Activated naive CD8-positive, alpha-beta T cell treated with anti-CD3 and anti-CD28 coated beads, Interleukin-2, amount 50 U/mL, for 24 hours (primary cell): ENCODE measurements at regions not wholly inside any gene's neighbourhood (a gene's known extent, or its start where the extent isn't known, plus 50 kb on each side); places are given as distances from the start of the nearest gene placed in this dataset.
"Not testable (repeated sequence)": the region's sequence is repeated elsewhere in the genome, so short reads cannot be mapped to it uniquely, and the experiment has no call there.

Experiments used
- ATAC-seq: fragments of 150-1000 bp; cut with Tn5 transposase; one replicate; pipeline ENCODE4 v1.10.0; 2021
- DNase-seq: peaks from one replicate; pipeline ENCODE4 v3.0.0; 2021
- H3K27ac Mint-ChIP-seq: one replicate; pipeline ENCODE4 v1.8.0; 2021; ENCODE audit warnings: mild to moderate bottlenecking, mixed read lengths
- H3K27me3 Mint-ChIP-seq: one replicate; pipeline ENCODE4 v1.8.0; 2021; ENCODE audit warnings: mixed read lengths
- H3K36me3 Mint-ChIP-seq: one replicate; pipeline ENCODE4 v1.8.0; 2021; ENCODE audit warnings: low read depth, mixed read lengths
- H3K4me1 Mint-ChIP-seq: one replicate; pipeline ENCODE4 v1.8.0; 2021; ENCODE audit warnings: mixed read lengths
- H3K4me3 Mint-ChIP-seq: one replicate; pipeline ENCODE4 v1.8.0; 2021; ENCODE audit warnings: mild to moderate bottlenecking, moderate library complexity, mixed read lengths
- H3K9me3 Mint-ChIP-seq: one replicate; pipeline ENCODE4 v1.8.0; 2021; ENCODE audit warnings: mixed read lengths

DNA sequence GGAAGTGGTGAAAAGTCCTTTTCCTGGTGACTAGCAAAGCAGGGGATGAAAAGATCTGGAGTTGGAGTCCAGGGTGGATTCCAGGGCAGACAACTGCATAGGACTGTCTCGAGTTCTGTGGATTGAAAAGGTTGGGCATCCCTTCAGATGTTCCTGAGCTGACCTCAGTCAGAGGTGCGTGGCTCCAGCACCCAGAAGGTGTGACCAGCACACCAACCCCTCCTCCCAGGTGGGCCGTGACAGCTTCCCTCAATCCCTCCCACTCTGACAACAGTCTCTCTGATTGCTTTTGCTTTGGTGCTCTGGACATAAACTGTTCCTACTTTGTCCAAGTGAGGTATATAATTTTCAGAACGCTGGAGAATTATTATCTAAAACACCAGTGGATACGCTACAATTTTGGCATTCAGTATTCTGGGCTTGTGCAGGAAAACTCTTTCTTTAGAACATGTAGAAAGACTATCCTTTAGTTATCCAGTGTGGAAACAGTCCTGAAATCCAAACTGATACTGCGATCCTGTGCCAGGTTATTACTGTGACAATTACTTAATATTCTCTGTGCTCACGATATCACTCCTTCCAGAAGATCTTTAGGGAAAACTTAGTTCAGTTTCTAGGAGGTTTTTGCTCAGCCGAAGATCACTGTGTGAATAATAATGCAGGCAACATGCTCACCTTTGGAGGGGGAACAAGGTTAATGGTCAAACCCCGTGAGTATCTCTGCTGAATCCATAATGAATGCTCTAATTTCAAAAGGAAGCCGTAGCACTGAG lies 87.9 kb downstream of the DAD1 start:
- peaks cover 85% of the 10 kb centered on the region for H3K36me3 Mint-ChIP-seq
- H3K27ac Mint-ChIP-seq: peak overlapping the region; percentile 95
- peak overlapping the region; percentile 88 for H3K4me3 Mint-ChIP-seq
- no peaks in the 10 kb centered on the region for H3K9me3 Mint-ChIP-seq
- ATAC-seq (peak; percentile 49), DNase-seq (no peak)
- peaks cover 53% of the 10 kb centered on the region for H3K4me1 Mint-ChIP-seq
- H3K27me3 Mint-ChIP-seq: no peaks in the 10 kb centered on the region

DNA sequence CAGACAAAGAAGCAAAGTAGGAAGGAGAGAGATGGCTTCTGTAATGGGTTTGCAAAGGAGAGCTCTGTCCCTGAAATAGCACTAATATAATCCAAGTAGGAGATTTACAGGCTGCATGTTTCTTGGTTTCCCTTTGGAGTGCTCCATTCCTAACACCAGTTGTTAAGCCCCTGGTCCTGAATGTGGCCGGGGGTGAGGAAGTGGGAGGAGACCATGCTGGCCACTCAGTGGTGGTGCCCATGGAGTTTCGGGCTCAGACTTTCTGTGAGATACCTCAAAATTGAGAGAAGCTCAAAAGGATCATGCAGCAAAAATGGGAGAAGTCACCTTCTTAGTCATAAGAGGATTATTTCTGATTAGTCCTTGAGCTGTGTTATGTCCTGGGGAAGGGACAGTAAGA lies 88.5 kb downstream of the DAD1 start:
- Mint-ChIP-seq H3K9me3 (no peaks in the 10 kb centered on the region), H3K36me3 (peaks cover 84% of the 10 kb centered on the region), H3K4me1 (peaks cover 49% of the 10 kb centered on the region), H3K27me3 (no peaks in the 10 kb centered on the region), H3K4me3 (peak overlapping the region; percentile 88), H3K27ac (peak overlapping the region; percentile 95)
- DNase-seq: no peak
- no peak for ATAC-seq

GRCh38 chr14:22497671-22498093 lies 91.3 kb downstream of the DAD1 start:
- Mint-ChIP-seq H3K4me1 (peaks cover 44% of the 10 kb centered on the region), H3K9me3 (no peaks in the 10 kb centered on the region), H3K36me3 (peaks cover 88% of the 10 kb centered on the region), H3K4me3 (peak overlapping the region; percentile 88), H3K27ac (peak overlapping the region; percentile 95), H3K27me3 (no peaks in the 10 kb centered on the region)
- no peak for DNase-seq
- ATAC-seq: no peak

DNA sequence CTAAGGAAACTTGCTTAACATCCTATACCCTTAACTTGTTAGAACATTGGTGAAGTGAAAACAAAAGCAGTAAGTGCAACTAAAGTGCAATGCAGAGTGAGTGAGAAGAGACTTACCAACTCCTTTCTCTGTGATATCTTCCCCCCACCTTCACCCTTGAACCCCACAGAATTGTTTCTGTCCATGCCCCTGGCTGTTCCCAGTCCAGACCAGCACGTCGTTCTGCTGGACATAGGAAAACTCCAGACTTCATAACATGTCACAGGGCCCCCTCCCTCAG lies 91.9 kb downstream of the DAD1 start:
- ATAC-seq (peak; percentile 5), DNase-seq (no peak)
- Mint-ChIP-seq H3K4me1 (peaks cover 45% of the 10 kb centered on the region), H3K9me3 (no peaks in the 10 kb centered on the region), H3K27me3 (no peaks in the 10 kb centered on the region), H3K4me3 (peak overlapping the region; percentile 88), H3K36me3 (peaks cover 86% of the 10 kb centered on the region), H3K27ac (peak overlapping the region; percentile 95)

- H3K4me3 Mint-ChIP-seq: peak overlapping the region; percentile 88
Observed at GRCh38 chr14:22494486-22495135, 94.4 kb downstream of the DAD1 start.

DNA sequence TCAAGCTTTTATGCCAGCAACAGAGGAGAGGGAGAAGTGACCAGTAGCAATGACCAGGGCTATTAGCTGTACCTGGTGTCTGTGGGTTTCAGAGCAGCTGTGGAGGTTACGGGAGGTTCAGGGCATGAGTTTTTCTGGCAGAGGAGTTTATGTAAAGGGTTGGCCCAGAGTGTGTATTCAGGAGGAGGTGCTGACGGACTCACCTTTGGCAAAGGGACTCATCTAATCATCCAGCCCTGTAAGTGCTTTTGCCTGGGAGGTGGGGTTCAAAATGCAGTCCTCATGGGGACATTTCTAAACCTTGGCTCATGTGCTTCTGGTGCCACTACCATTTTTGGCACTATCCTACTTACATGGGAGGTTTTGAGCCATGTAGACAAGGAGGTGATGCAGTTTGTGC lies 95.3 kb downstream of the DAD1 start:
- ATAC-seq (no peak), DNase-seq (no peak)
- Mint-ChIP-seq H3K27me3 (no peaks in the 10 kb centered on the region), H3K4me3 (peak overlapping the region; percentile 88), H3K9me3 (no peaks in the 10 kb centered on the region), H3K4me1 (peaks cover 57% of the 10 kb centered on the region), H3K27ac (peak overlapping the region; percentile 95), H3K36me3 (peaks cover 81% of the 10 kb centered on the region)

More at GRCh38 chr14:22494486-22495135, 94.4 kb downstream of the DAD1 start:
- no peak for ATAC-seq
- Mint-ChIP-seq H3K27ac (peak overlapping the region; percentile 95), H3K9me3 (no peaks in the 10 kb centered on the region), H3K4me1 (peaks cover 59% of the 10 kb centered on the region), H3K27me3 (no peaks in the 10 kb centered on the region), H3K36me3 (peaks cover 86% of the 10 kb centered on the region)
- no peak for DNase-seq

GRCh38 chr14:22492622-22493542 lies 96.1 kb downstream of the DAD1 start:
- H3K27me3 Mint-ChIP-seq: no peaks in the 10 kb centered on the region
- peaks cover 66% of the 10 kb centered on the region for H3K4me1 Mint-ChIP-seq
- H3K36me3 Mint-ChIP-seq: peaks cover 77% of the 10 kb centered on the region
- peak overlapping the region; percentile 88 for H3K4me3 Mint-ChIP-seq
- peak overlapping the region; percentile 95 for H3K27ac Mint-ChIP-seq
- no peaks in the 10 kb centered on the region for H3K9me3 Mint-ChIP-seq
- ATAC-seq: no peak
- DNase-seq: no peak

- Mint-ChIP-seq H3K27ac (peak overlapping the region; percentile 95), H3K4me3 (peak overlapping the region; percentile 88), H3K9me3 (no peaks in the 10 kb centered on the region), H3K4me1 (peaks cover 61% of the 10 kb centered on the region), H3K36me3 (peaks cover 71% of the 10 kb centered on the region), H3K27me3 (no peaks in the 10 kb centered on the region)
- DNase-seq (no peak), ATAC-seq (peak; percentile 55)
Observed at GRCh38 chr14:22491683-22492621, 97.1 kb downstream of the DAD1 start.

DNA sequence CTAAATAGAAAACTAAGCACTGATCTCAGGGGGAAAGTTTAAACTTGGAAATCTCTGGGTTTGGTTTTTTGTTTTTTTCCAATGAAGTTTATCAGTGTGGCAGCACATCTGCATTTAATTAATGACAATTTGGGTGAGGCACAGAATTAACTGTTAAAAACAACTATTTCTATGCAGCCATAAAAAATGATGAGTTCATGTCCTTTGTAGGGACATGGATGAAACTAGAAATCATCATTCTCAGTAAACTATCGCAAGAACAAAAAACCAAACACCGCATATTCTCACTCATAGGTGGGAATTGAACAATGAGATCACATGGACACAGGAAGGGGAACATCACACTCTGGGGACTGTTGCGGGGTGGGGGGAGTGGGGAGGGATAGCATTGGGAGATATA lies 98.0 kb downstream of the DAD1 start:
- H3K9me3 Mint-ChIP-seq, DNase-seq, H3K27me3 Mint-ChIP-seq, ATAC-seq: not testable (repeated sequence)
- H3K36me3 Mint-ChIP-seq: peaks cover 68% of the 10 kb centered on the region
- peaks cover 59% of the 10 kb centered on the region for H3K4me1 Mint-ChIP-seq
- peak overlapping the region; percentile 95 for H3K27ac Mint-ChIP-seq
- peak overlapping the region; percentile 88 for H3K4me3 Mint-ChIP-seq

DNA sequence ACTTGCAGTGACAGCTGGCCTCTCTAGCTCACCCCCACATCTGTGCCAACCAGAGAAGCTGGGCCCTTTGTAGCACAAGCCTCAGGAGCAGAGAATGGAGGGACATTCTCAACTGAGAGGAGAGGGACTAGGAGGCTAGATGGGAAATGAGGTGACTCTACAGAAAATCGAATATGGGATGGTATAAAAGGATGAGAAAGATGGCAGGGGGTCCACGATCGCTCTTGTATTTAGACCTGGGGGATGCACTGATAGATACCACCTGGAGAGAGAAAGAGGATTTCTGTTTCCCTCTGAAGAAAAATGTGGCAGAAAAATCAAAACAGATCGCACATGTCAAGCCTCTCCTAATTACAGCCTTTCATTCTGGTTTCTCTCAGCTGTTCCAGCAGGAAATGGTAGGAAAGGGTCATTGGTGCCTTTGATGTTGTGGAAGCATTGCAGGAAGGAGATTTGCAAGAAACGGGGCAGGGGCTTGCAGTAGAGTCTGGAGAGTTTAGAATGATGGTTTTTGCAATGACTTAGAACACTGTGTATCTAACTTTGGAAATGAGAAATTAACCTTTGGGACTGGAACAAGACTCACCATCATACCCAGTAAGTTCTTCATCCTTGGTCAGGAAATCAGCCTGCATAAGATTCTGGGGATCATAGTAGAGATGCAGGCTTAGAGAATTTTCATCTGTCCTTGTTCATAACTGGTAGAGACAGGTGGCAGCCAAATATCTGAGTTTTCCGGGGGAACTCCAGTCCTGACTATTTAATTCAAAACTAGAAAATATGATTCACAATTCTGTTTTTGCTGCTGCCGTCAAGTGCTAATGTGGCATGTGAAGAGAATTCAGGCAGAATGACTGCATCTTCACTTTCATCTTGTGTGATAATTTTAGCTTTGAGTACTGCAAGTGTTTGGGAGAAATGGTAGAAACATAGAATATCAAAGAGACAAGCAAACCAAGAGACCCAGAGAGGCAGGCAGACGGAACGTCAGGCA lies 98.8 kb downstream of the DAD1 start:
- Mint-ChIP-seq H3K4me1 (peaks cover 60% of the 10 kb centered on the region), H3K27ac (peak overlapping the region; percentile 95), H3K4me3 (peak overlapping the region; percentile 88), H3K36me3 (peaks cover 62% of the 10 kb centered on the region), H3K9me3 (no peaks in the 10 kb centered on the region), H3K27me3 (no peaks in the 10 kb centered on the region)
- no peak for ATAC-seq
- DNase-seq: no peak

- no peak for DNase-seq
Observed at GRCh38 chr14:22489244-22489545, 99.8 kb downstream of the DAD1 start.

GRCh38 chr14:22488522-22489243 lies 100.3 kb downstream of the DAD1 start:
- Mint-ChIP-seq H3K9me3 (no peaks in the 10 kb centered on the region), H3K36me3 (peaks cover 50% of the 10 kb centered on the region), H3K27me3 (no peaks in the 10 kb centered on the region), H3K4me3 (peak overlapping the region; percentile 88), H3K4me1 (peaks cover 56% of the 10 kb centered on the region), H3K27ac (peak overlapping the region; percentile 95)
- no peak for DNase-seq
- peak; percentile 21 for ATAC-seq

More at GRCh38 chr14:22489244-22489545, 99.8 kb downstream of the DAD1 start:
- Mint-ChIP-seq H3K27me3 (no peaks in the 10 kb centered on the region), H3K4me1 (peaks cover 54% of the 10 kb centered on the region), H3K4me3 (peak overlapping the region; percentile 88), H3K27ac (peak overlapping the region; percentile 95), H3K36me3 (peaks cover 53% of the 10 kb centered on the region), H3K9me3 (no peaks in the 10 kb centered on the region)
- ATAC-seq: no peak
